ENCODE measurements at regions not wholly inside any gene's neighbourhood (a gene's known extent, or its start where the extent isn't known, plus 50 kb on each side); places are given as distances from the start of the nearest gene placed in this dataset.

DNA sequence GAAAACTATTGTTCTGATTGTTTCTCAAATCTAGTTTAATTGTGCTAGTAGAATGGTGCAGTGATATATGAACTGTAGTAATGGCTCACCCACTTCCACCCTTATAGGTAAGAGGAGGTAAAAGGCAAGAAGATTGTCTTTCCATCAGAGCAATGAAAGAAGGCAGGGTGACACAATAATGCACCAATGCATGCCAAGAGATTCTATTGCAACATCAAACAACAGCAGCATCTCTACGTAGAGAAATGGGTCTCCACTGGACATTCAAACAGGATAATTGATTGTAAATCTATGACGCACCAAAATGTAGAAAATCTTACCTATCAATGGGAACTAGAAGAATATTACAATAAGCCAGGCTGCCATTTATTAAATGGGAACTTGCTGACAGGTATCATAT is 107.0 kb upstream of the ISL1 start:
- no peak for TF ChIP-seq TAF1 (IDR thresholded peaks at IDR 0.05; ENCODE audit: borderline replicate concordance, low read depth, low read length)
- TF ChIP-seq, protein P1, sequence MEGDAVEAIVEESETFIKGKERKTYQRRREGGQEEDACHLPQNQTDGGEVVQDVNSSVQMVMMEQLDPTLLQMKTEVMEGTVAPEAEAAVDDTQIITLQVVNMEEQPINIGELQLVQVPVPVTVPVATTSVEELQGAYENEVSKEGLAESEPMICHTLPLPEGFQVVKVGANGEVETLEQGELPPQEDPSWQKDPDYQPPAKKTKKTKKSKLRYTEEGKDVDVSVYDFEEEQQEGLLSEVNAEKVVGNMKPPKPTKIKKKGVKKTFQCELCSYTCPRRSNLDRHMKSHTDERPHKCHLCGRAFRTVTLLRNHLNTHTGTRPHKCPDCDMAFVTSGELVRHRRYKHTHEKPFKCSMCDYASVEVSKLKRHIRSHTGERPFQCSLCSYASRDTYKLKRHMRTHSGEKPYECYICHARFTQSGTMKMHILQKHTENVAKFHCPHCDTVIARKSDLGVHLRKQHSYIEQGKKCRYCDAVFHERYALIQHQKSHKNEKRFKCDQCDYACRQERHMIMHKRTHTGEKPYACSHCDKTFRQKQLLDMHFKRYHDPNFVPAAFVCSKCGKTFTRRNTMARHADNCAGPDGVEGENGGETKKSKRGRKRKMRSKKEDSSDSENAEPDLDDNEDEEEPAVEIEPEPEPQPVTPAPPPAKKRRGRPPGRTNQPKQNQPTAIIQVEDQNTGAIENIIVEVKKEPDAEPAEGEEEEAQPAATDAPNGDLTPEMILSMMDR (IDR thresholded peaks at IDR 0.05 in 2 of 3, conservative IDR thresholded peaks at IDR 0.05 in 1 of 3; ENCODE audit: control insufficient read depth in 2 of 3, extremely low read depth in 1 of 3, insufficient read depth in 1 of 3, low read depth in 3 of 3, low read length in 3 of 3) = no peak

Measured in GM12878 (cell line).